ENCODE measurements at regions not wholly inside any gene's neighbourhood (a gene's known extent, or its start where the extent isn't known, plus 50 kb on each side); places are given as distances from the start of the nearest gene placed in this dataset.
"Not testable (repeated sequence)": the region's sequence is repeated elsewhere in the genome, so short reads cannot be mapped to it uniquely, and the experiment has no call there.

- DNase-seq (ENCODE audit: low spot score) = no peak
- intact Hi-C loops (cut with DNase I) = no loop called here
Observed at GRCh38 chr18:59848002-59848401, 51.8 kb upstream of the PMAIP1 start.

- DNase-seq (ENCODE audit: low spot score); intact Hi-C loops (cut with DNase I): not testable (repeated sequence)
Observed at GRCh38 chr18:59847491-59847846, 52.3 kb upstream of the PMAIP1 start.

GRCh38 chr18:59846814-59847490, 52.8 kb upstream of the PMAIP1 start:
- intact Hi-C loops (cut with DNase I) = no loop called here
- no peak for DNase-seq (ENCODE audit: low spot score)

- intact Hi-C loops (cut with DNase I) = no loop called here
- DNase-seq (ENCODE audit: low spot score) = no peak
Observed at GRCh38 chr18:59842947-59843346, 56.8 kb upstream of the PMAIP1 start.

GRCh38 chr18:59839931-59840685, 59.7 kb upstream of the PMAIP1 start:
- DNase-seq (ENCODE audit: low spot score) = no peak
- intact Hi-C loops (cut with DNase I) = no loop called here

GRCh38 chr18:59839246-59839645, 60.5 kb upstream of the PMAIP1 start:
- DNase-seq (ENCODE audit: low spot score) = no peak
- intact Hi-C loops (cut with DNase I) = no loop called here

GRCh38 chr18:59837586-59837985, 62.2 kb upstream of the PMAIP1 start:
- intact Hi-C loops (cut with DNase I) = no loop called here
- no peak for DNase-seq (ENCODE audit: low spot score)

GRCh38 chr18:59835605-59836379, 64.0 kb upstream of the PMAIP1 start:
- intact Hi-C loops (cut with DNase I) = no loop called here

GRCh38 chr18:59834267-59834666, 65.5 kb upstream of the PMAIP1 start:
- DNase-seq (ENCODE audit: low spot score) = no peak
- intact Hi-C loops (cut with DNase I) = no loop called here

More at GRCh38 chr18:59835605-59836379, 64.0 kb upstream of the PMAIP1 start:
- DNase-seq (ENCODE audit: low spot score) = no peak

- no peak for DNase-seq (ENCODE audit: low spot score)
Observed at GRCh38 chr18:59833785-59834184, 66.0 kb upstream of the PMAIP1 start.

GRCh38 chr18:59823596-59824195, 76.1 kb upstream of the PMAIP1 start:
- intact Hi-C loops (cut with DNase I) = loop anchor here (2.0 to 10.0 kb wide), 3 partner anchors 77 to 366 kb away; partner anchors contain the start of gene CCBE1 (in 1 of the 2)
- no peak for DNase-seq (ENCODE audit: low spot score)

More at GRCh38 chr18:59833785-59834184, 66.0 kb upstream of the PMAIP1 start:
- intact Hi-C loops (cut with DNase I) = no loop called here

- DNase-seq (ENCODE audit: low spot score) = no peak
- intact Hi-C loops (cut with DNase I) = loop anchor here (2.0 to 10.0 kb wide), 3 partner anchors 78 to 366 kb away; partner anchors contain the start of gene CCBE1 (in 1 of the 2)
Observed at GRCh38 chr18:59822612-59823550, 76.9 kb upstream of the PMAIP1 start.

- DNase-seq (ENCODE audit: low spot score) = no peak
- intact Hi-C loops (cut with DNase I) = loop anchor here (2.0 to 10.0 kb wide), 3 partner anchors 79 to 365 kb away; partner anchors contain the start of gene CCBE1 (in 1 of the 2)
Observed at GRCh38 chr18:59821983-59822382, 77.8 kb upstream of the PMAIP1 start.

GRCh38 chr18:59820663-59821062, 79.1 kb upstream of the PMAIP1 start:
- DNase-seq (ENCODE audit: low spot score) = no peak
- intact Hi-C loops (cut with DNase I) = loop anchor here in 1 of 2 donors (5.0 to 10.0 kb wide), 2 partner anchors 126 to 363 kb away; partner anchors contain the start of gene CCBE1

GRCh38 chr18:59818769-59819168, 81.0 kb upstream of the PMAIP1 start:
- DNase-seq (ENCODE audit: low spot score) = no peak
- intact Hi-C loops (cut with DNase I) = loop anchor here in 1 of 2 donors (10.0 kb wide), 1 partner anchor 194 kb away; no protein-coding TSS in a partner anchor

- no peak for DNase-seq (ENCODE audit: low spot score)
- intact Hi-C loops (cut with DNase I) = loop anchor here in 1 of 2 donors (10.0 kb wide), 1 partner anchor 190 kb away; no protein-coding TSS in a partner anchor
Observed at GRCh38 chr18:59814891-59815290, 84.9 kb upstream of the PMAIP1 start.

GRCh38 chr18:59813942-59814341, 85.9 kb upstream of the PMAIP1 start:
- intact Hi-C loops (cut with DNase I) = loop anchor here in 1 of 2 donors (10.0 kb wide), 1 partner anchor 189 kb away; no protein-coding TSS in a partner anchor
- DNase-seq (ENCODE audit: low spot score) = no peak
